ENCODE measurements at regions not wholly inside any gene's neighbourhood (a gene's known extent, or its start where the extent isn't known, plus 50 kb on each side); places are given as distances from the start of the nearest gene placed in this dataset.

DNA sequence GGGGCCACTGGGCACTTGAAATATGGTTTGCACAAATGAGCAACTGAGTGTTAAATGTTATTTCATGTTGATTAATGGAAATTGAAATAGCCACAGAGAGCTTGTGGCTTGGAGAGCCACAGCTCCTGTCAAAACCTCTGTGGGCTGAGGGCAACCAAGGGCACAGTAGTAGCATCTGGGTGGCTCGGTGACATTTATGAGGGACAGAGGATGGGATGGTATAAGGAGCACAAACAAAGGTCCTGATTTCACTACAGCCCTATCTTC is 215.9 kb downstream of the SOX9 start:
- Histone ChIP-seq H3K36me3 (replicated peaks in 1 of 2) (no peaks in the 10 kb centered on the region), H3K4me3 (no peak overlapping the region), H3K9me3 (replicated peaks in 1 of 3) (no peaks in the 10 kb centered on the region), H3K27ac (no peak overlapping the region), H3K27me3 (no peaks in the 10 kb centered on the region), H3K4me1 (replicated peaks in 1 of 2) (peaks cover 0 to 5% of the 10 kb centered on the region in 2 donors)
- DNase-seq: no peak
- intact Hi-C loops (cut with DNase I): no loop called here
- 83 to 100% (median 91%) methylated on average over 1 of the region's 1 CpG for WGBS, 4 donors
- TF ChIP-seq, protein P1, sequence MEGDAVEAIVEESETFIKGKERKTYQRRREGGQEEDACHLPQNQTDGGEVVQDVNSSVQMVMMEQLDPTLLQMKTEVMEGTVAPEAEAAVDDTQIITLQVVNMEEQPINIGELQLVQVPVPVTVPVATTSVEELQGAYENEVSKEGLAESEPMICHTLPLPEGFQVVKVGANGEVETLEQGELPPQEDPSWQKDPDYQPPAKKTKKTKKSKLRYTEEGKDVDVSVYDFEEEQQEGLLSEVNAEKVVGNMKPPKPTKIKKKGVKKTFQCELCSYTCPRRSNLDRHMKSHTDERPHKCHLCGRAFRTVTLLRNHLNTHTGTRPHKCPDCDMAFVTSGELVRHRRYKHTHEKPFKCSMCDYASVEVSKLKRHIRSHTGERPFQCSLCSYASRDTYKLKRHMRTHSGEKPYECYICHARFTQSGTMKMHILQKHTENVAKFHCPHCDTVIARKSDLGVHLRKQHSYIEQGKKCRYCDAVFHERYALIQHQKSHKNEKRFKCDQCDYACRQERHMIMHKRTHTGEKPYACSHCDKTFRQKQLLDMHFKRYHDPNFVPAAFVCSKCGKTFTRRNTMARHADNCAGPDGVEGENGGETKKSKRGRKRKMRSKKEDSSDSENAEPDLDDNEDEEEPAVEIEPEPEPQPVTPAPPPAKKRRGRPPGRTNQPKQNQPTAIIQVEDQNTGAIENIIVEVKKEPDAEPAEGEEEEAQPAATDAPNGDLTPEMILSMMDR (IDR thresholded peaks at IDR 0.05): no peak
- TF ChIP-seq POLR2A (IDR thresholded peaks at IDR 0.05): no peak

DNA sequence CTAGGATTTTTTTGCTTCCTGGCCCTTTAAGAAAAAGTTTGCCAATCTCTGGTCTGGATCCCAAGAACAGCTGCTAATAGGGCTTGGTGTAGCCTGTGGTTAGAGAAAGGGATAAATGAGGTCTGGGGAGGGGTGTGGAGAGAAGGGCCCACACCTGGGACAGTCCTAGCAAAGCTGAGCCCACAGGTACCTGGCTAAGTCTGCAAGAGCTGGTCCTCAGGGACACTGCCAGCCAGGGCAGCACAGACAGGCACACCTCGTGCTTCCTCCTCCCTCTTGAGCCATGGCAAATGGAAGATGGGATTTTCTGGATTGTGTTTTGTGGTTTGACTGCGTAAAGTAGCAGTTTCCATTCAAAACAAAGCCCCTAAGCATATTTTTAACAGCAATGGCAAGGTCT is 217.5 kb downstream of the SOX9 start:
- no peaks in the 10 kb centered on the region for H3K36me3 ChIP-seq (replicated peaks in 1 of 2)
- H3K27me3 ChIP-seq: no peaks in the 10 kb centered on the region
- no peak overlapping the region for H3K4me3 ChIP-seq
- H3K9me3 ChIP-seq (replicated peaks in 1 of 3): no peaks in the 10 kb centered on the region
- WGBS, 4 donors: 66 to 70% (median 67%) methylated on average over 2 of the region's 2 CpGs
- TF ChIP-seq POLR2A (IDR thresholded peaks at IDR 0.05): no peak
- TF ChIP-seq, protein P1 (IDR thresholded peaks at IDR 0.05): no peak
- H3K4me1 ChIP-seq (replicated peaks in 1 of 2): peaks cover 0 to 5% of the 10 kb centered on the region in 2 donors
- DNase-seq: no peak
- intact Hi-C loops (cut with DNase I): no loop called here
- H3K27ac ChIP-seq: peak overlapping the region in 1 of 5 donors; percentile 58

DNA sequence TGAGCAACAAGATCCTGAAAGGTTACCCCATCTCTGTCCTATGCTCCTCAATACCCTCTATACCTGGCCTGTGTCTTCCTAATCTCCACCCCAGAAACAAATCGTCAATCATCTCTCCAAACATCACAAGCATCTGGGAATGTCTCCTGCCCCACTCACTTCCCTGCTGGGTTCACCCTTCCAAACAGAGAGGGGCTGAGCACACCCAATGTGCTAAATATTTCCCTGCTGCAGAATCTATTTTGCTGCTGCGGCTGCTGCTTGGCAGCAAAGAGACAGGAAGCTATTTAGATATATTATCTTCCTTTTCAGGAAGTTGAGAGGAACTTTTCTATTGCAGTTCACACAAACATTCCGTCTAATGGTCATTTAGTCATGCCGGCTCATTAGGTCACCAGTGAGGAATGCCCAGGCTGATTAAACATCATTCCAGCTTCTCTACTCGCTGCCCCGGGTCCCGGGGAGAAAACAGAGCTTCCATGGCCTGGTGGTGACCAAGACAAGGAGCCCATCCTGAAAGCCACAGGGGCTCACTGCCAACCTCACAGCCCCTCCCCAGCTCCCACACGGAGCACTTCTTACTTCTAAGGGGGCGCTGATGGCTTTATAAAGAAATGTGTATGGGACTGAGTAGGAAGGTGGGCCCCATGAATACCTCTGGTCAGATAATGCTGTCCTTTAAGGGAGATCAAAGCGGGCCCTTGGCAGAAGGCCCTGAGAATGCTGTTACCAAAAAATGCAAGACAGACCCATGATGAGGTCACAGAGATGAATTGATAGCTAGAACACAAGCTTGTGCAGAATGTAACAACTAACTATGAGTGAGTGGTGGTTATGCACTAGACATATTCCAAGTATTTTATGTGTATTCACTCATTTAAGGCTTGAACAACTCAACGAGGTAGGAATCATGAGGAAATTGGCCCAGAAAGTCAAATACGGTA is 218.3 kb downstream of the SOX9 start:
- no peaks in the 10 kb centered on the region for H3K27me3 ChIP-seq
- no peaks in the 10 kb centered on the region for H3K9me3 ChIP-seq (replicated peaks in 1 of 3)
- H3K4me1 ChIP-seq (replicated peaks in 1 of 2): peaks cover 0 to 5% of the 10 kb centered on the region in 2 donors
- no peaks in the 10 kb centered on the region for H3K36me3 ChIP-seq (replicated peaks in 1 of 2)
- WGBS, 4 donors: 45 to 55% (median 50%) methylated on average over 12 of the region's 12 CpGs
- peak overlapping the region in 2 of 5 donors; percentile 54 to 72 for H3K27ac ChIP-seq
- no peak overlapping the region for H3K4me3 ChIP-seq
- DNase-seq: peak in 6 of 7 donors; percentile 12 to 60 (median 27)
- intact Hi-C loops (cut with DNase I): no loop called here
- TF ChIP-seq, protein P1 (IDR thresholded peaks at IDR 0.05): no peak
- TF ChIP-seq POLR2A (IDR thresholded peaks at IDR 0.05): no peak

DNA sequence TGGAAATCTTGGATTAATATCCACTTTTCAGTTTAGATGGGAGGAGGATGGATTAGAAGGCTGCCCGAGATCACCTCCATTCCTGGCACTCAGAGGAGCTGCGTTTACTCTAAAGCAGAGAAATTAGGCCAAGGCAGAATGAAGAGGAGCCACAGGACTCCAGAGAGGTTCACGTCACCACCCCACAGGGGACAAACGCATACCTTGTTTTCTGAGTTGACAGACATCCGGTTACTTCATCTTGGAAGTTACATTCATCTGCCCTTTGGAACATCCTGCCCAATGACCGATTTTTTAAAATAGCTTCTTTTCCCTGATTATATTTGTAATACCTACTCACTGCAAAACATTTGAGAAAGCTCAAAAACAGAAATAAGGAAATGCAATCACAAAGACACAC is 220.0 kb downstream of the SOX9 start:
- no peaks in the 10 kb centered on the region for H3K27me3 ChIP-seq

More for the DNA sequence above, 220.0 kb downstream of the SOX9 start:
- no peak for TF ChIP-seq POLR2A (IDR thresholded peaks at IDR 0.05)
- TF ChIP-seq, protein P1 (IDR thresholded peaks at IDR 0.05): no peak
- WGBS, 4 donors: 55 to 88% (median 78%) methylated on average over 6 of the region's 6 CpGs
- intact Hi-C loops (cut with DNase I): no loop called here
- Histone ChIP-seq H3K4me3 (no peak overlapping the region), H3K36me3 (replicated peaks in 1 of 2) (no peaks in the 10 kb centered on the region), H3K9me3 (replicated peaks in 1 of 3) (no peaks in the 10 kb centered on the region), H3K27ac (no peak overlapping the region), H3K4me1 (replicated peaks in 1 of 2) (peaks cover 0 to 5% of the 10 kb centered on the region in 2 donors)
- no peak for DNase-seq
